Fibroblast of villous mesenchyme (primary cell): ENCODE measurements at regions not wholly inside any gene's neighbourhood (a gene's known extent, or its start where the extent isn't known, plus 50 kb on each side); places are given as distances from the start of the nearest gene placed in this dataset.

Experiments
- DNase-seq: peaks from one replicate; pipeline ENCODE4 v3.0.0-alpha.2; 2010; ENCODE audit warnings: low read depth
- H3K4me3 ChIP-seq: 2 replicates; pipeline ENCODE4 v1.5.1; 2011; ENCODE audit warnings: low read depth, mild to moderate bottlenecking, low read length
- TF ChIP-seq, protein P1 (sequence below): IDR thresholded peaks from 2 replicates; pipeline ENCODE4 v1.5.1; 2012; ENCODE audit warnings: low read depth, mild to moderate bottlenecking, low read length; ENCODE audit not compliant: insufficient read depth

DNA sequence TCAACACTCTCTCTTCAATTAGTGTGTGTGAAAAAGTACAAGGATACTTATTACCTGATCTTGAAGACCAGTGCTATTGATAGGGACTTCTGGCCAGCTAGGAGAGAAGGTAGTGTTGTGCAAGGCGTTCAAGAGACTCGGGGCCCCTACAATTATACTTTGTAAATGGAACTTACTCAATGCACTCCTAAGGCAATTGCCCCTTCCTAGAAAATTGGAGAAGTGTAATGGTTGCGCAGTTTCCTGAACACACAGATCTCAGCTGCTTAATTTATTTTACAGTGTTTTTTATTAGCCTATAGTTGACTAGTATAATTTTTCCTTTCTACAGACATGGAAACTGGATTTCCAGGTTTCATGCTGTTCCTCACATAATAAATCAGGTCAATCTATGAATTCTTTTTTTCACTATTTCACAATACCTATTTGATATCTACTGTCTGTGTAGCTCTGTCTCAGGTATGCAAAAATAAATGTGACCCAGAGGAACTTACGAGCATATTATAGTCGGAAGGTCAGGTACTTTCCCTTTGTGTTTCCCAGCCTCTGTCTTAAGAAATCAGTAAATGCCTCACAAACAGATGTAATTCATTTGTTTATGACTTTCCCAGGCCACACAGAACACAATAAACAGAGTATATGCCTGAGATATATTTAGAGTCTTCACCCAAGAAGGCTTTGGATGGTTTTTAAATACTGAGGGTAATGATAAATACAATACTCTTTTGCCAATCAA lies 89.1 kb upstream of the TET2 start:
- TF ChIP-seq, protein P1, sequence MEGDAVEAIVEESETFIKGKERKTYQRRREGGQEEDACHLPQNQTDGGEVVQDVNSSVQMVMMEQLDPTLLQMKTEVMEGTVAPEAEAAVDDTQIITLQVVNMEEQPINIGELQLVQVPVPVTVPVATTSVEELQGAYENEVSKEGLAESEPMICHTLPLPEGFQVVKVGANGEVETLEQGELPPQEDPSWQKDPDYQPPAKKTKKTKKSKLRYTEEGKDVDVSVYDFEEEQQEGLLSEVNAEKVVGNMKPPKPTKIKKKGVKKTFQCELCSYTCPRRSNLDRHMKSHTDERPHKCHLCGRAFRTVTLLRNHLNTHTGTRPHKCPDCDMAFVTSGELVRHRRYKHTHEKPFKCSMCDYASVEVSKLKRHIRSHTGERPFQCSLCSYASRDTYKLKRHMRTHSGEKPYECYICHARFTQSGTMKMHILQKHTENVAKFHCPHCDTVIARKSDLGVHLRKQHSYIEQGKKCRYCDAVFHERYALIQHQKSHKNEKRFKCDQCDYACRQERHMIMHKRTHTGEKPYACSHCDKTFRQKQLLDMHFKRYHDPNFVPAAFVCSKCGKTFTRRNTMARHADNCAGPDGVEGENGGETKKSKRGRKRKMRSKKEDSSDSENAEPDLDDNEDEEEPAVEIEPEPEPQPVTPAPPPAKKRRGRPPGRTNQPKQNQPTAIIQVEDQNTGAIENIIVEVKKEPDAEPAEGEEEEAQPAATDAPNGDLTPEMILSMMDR: no peak
- H3K4me3 ChIP-seq: no peak overlapping the region
- peak; percentile 45 for DNase-seq

DNA sequence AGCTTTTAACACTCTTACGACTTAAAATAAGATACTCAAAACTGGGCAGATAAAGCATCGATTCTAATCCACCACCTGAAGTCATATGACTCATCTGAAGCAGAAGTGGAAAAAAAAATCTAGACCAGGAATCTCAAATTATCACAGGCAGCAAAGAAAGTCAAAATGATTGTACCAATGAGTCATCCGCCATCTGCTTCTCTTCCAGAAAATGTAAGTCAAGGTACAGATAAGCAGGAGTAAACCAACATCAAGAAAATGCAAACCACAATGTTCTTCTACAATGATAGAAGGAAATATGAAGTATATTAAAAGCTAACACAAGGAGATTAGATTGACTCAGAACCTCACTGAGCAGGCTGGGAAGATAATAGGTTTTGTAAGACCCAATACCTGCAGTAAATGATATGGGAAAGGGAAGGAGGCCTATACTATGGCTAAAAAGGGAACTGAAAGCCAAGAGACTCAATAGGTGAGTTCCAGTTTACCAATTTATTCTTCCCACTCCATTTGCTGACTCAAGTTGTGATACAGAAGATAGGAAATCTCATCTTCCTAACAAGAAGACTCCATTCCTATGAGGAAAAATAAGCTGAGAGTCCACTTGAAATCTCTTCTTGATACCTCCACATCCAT lies 88.4 kb upstream of the TET2 start:
- H3K4me3 ChIP-seq: no peak overlapping the region
- peak; percentile 73 for DNase-seq
- TF ChIP-seq, protein P1: no peak

DNA sequence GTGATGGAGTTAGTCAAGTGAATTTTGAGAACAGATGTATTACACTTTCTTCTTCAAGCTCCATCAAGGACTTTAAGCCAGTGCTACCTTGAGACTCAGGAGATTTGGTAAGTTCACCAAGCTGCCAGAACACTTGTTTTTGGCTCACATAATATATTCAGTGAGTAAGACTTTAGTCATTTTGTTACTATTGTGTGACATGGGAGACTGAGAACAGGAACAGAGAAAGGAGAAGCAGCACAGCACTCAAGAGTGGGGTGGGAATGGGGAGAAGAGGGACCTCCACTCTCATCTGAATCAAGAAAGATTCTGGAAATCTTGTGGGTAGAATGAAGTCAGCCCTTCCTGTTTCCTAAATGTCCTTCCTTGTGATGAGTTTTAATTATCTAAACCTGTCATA lies 87.3 kb upstream of the TET2 start:
- TF ChIP-seq, protein P1: no peak
- no peak for DNase-seq
- no peak overlapping the region for H3K4me3 ChIP-seq

DNA sequence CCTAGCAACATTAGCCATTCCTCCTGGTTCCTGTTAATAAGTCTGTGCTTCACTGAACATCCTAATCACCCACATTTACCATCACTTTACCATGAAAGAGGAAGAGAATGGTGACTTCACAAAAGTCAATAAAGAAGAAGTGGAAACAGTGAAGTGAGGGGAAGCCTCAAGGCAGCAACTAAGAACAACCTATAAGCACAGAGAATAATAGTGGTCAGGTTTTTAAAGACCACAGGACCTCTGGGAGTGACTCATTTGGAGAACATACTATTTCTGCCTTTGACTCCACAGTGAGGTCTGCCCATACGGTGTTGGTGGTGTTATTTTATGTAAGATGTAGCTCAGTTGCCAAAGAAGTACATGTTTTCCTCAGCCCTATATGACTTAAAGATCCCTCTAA lies 86.0 kb upstream of the TET2 start:
- H3K4me3 ChIP-seq: no peak overlapping the region
- TF ChIP-seq, protein P1: no peak
- DNase-seq: no peak

DNA sequence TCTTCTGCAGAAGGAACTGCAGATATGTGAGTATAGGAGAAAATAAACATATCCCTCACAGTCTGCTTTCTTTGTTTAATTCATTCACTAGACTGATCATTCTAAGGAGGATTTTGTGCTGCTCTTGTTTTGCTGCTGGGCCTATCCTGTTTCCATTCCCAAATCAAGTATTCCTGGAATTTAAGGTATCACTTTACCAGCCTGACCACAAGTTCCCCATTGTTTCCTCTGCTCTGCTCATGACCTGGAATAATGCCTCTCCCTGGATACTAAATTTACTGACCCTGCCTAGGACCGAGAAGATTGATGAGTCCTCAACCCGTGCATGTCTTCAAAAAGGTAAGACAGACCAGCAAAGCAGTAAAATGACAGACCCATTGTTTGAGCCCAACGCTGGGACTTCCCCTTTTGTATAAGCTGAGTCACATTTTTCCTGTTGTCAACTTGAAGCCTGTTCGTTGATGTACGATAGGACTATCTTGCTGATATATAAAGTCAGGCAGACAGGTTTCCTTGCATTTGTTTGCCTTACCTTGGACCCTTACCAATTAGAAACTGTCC lies 85.5 kb upstream of the TET2 start:
- DNase-seq: no peak
- no peak overlapping the region for H3K4me3 ChIP-seq

DNA sequence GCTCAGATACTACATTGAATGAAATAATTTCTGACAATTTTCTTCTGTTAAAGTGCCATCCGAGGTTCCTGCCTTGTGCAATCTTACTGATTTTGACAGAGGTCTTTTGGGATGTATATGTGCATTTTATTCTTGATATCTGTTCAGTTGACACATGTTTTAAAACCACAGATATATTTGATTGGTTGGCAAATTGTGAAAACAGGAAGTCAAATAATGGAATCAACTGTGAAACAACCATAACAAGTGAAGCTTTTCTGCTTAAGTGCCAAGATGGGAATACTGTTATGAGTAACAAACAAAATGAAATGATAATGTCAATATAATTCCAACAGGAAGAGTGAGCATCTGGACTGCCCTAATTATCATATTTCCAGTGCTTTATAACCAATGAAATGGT lies 84.9 kb upstream of the TET2 start:
- H3K4me3 ChIP-seq: no peak overlapping the region
- DNase-seq: no peak
- TF ChIP-seq, protein P1: no peak

More for the DNA sequence above, 85.5 kb upstream of the TET2 start:
- TF ChIP-seq, protein P1: no peak
